T-cell (primary cell): ENCODE measurements at regions not wholly inside any gene's neighbourhood (a gene's known extent, or its start where the extent isn't known, plus 50 kb on each side); places are given as distances from the start of the nearest gene placed in this dataset.
"Not testable (repeated sequence)": the region's sequence is repeated elsewhere in the genome, so short reads cannot be mapped to it uniquely, and the experiment has no call there.

ENCODE experiments used
- ATAC-seq, 4 experiments: fragments of 200-7000 bp in 3 of 4; fragments of 150-1000 bp in 1 of 4; cut with Tn5 transposase; replicated peaks in 1 of 4; 1 replicate in 3 of 4; 2 replicates in 1 of 4; pipeline ENCODE4 v1.10.0; 2021; ENCODE audit warnings: moderate library complexity in 3 of 4, mild to moderate bottlenecking in 2 of 4, moderate number of reproducible peaks in 1 of 4
- CTCF ChIA-PET, 2 donors: fragments of 300-600 bp; sonication (Branson Sonifier 250); formaldehyde crosslinking; loops; one replicate each; lab custom pipeline; 2022; ENCODE audit warnings: antibody characterized with exemption in 2 of 2; lab: Charles Lee
- POLR2A ChIA-PET, 2 donors: fragments of 300-600 bp; sonication (Branson Sonifier 250); formaldehyde crosslinking; loops; one replicate each; lab custom pipeline; 2022; ENCODE audit warnings: antibody characterized with exemption in 2 of 2; lab: Charles Lee
- DNase-seq, 35 experiments: peaks; one replicate each; pipeline versions ENCODE4 v3.0.0 to v3.0.0-alpha.2; 2013 to 2023
- H3K27ac ChIP-seq: one replicate; pipeline ENCODE4 v1.5.1; 2013; ENCODE audit warnings: low read length
- H3K27me3 ChIP-seq, 2 experiments: replicated peaks in 1 of 2; 1 replicate in 1 of 2; 2 replicates in 1 of 2; pipeline versions ENCODE4 v1.6.1 to v1.7.0; 2013; ENCODE audit warnings: low read length in 1 of 2, mixed read lengths in 1 of 2; ENCODE audit not compliant: control insufficient read depth in 2 of 2, insufficient read depth in 2 of 2; ENCODE audit errors: extremely low read depth in 1 of 2
- H3K36me3 ChIP-seq, 2 donors: 1 replicate in 1 of 2; 2 replicates in 1 of 2; pipeline versions ENCODE4 v1.6.1 to v1.7.0; 2013; ENCODE audit warnings: low read length in 1 of 2; ENCODE audit not compliant: control insufficient read depth in 2 of 2, insufficient read depth in 1 of 2; ENCODE audit errors: extremely low read depth in 1 of 2
- H3K4me1 ChIP-seq, 2 experiments: 1 replicate in 1 of 2; 2 replicates in 1 of 2; pipeline versions ENCODE4 v1.6.1 to v1.7.0; 2013; ENCODE audit warnings: low read length in 2 of 2, mixed read lengths in 1 of 2; ENCODE audit not compliant: insufficient read depth in 2 of 2, control insufficient read depth in 1 of 2; ENCODE audit errors: extremely low read depth in 1 of 2
- H3K4me3 ChIP-seq, 2 donors: 1 replicate in 1 of 2; 2 replicates in 1 of 2; pipeline versions ENCODE4 v1.5.1 to v1.7.0; 2013; ENCODE audit warnings: mild to moderate bottlenecking in 2 of 2, low read length in 1 of 2, moderate library complexity in 1 of 2; ENCODE audit not compliant: control insufficient read depth in 1 of 2; ENCODE audit errors: extremely low read depth in 1 of 2
- H3K9me3 ChIP-seq: 2 replicates; pipeline ENCODE4 v1.7.0; 2013
- H3K27ac Mint-ChIP-seq, 2 donors: one replicate each; pipeline ENCODE4 v1.8.0; 2020 to 2021; ENCODE audit warnings: mild to moderate bottlenecking in 2 of 2, mixed read lengths in 2 of 2
- H3K27me3 Mint-ChIP-seq, 2 donors: one replicate each; pipeline ENCODE4 v1.8.0; 2021 to 2022; ENCODE audit warnings: mixed read lengths in 2 of 2
- H3K36me3 Mint-ChIP-seq: one replicate; pipeline ENCODE4 v1.8.0; 2021; ENCODE audit warnings: mixed read lengths
- H3K4me1 Mint-ChIP-seq, 3 donors: one replicate each; pipeline ENCODE4 v1.8.0; 2020 to 2022; ENCODE audit warnings: mixed read lengths in 3 of 3, mild to moderate bottlenecking in 1 of 3
- H3K4me3 Mint-ChIP-seq, 3 donors: one replicate each; pipeline ENCODE4 v1.8.0; 2020 to 2022; ENCODE audit warnings: mild to moderate bottlenecking in 3 of 3, mixed read lengths in 3 of 3, moderate library complexity in 3 of 3
- H3K9me3 Mint-ChIP-seq, 3 donors: one replicate each; pipeline ENCODE4 v1.8.0; 2020 to 2022; ENCODE audit warnings: mixed read lengths in 3 of 3
- WGBS: methylation state at CpG from one replicate; pipeline ENCODE4 v1.1.5; 2013; ENCODE audit warnings: missing lambda C conversion rate; ENCODE audit not compliant: insufficient coverage; 5-methylcytosine and 5-hydroxymethylcytosine counted together

GRCh38 chr17:64781810-64782555 lies 119.9 kb upstream of the SMURF2 start:
- Mint-ChIP-seq H3K36me3 (peaks cover 14% of the 10 kb centered on the region), H3K4me1 (peaks cover 12 to 28% (median 26%) of the 10 kb centered on the region in 3 donors), H3K9me3 (no peaks in the 10 kb centered on the region), H3K4me3 (peak overlapping the region; percentile 51 to 67 (median 65)), H3K27me3 (peaks cover 0 to 1% of the 10 kb centered on the region in 2 donors), H3K27ac (peak overlapping the region; percentile 25 to 76)
- H3K4me1 ChIP-seq = peaks cover 17 to 47% of the 10 kb centered on the region in 2 experiments
- peaks cover 2 to 32% of the 10 kb centered on the region in 2 experiments for H3K27me3 ChIP-seq
- no peaks in the 10 kb centered on the region for H3K9me3 ChIP-seq
- ATAC-seq (no peak), DNase-seq (no peak)
- no peak overlapping the region for H3K4me3 ChIP-seq
- ChIA-PET POLR2A (no interaction called here), CTCF (interaction anchor here in 1 of 2 donors (0.6 kb wide), 1 partner anchor 45 kb away, joined by 8 read pairs; no protein-coding TSS in a partner anchor)
- peaks cover 0 to 13% of the 10 kb centered on the region in 2 donors for H3K36me3 ChIP-seq
- no peak overlapping the region for H3K27ac ChIP-seq
- WGBS = 84% methylated on average over 9 of the region's 17 CpGs

- H3K27me3 Mint-ChIP-seq = peaks cover 0 to 1% of the 10 kb centered on the region in 2 donors
- Histone ChIP-seq H3K4me3 (peak overlapping the region; percentile 69 to 82), H3K36me3 (peaks cover 0 to 11% of the 10 kb centered on the region in 2 donors), H3K4me1 (peaks cover 17 to 54% of the 10 kb centered on the region in 2 experiments), H3K27ac (peak overlapping the region; percentile 26), H3K27me3 (peaks cover 2 to 32% of the 10 kb centered on the region in 2 experiments), H3K9me3 (no peaks in the 10 kb centered on the region)
- WGBS = under 1% methylated on average over 51 of the region's 69 CpGs
- no peaks in the 10 kb centered on the region for H3K9me3 Mint-ChIP-seq
- ATAC-seq = peak; percentile 28 to 54 (median 43)
- H3K36me3 Mint-ChIP-seq = peaks cover 10% of the 10 kb centered on the region
- no peak overlapping the region for H3K27ac Mint-ChIP-seq
- peak in 31 of 35 experiments; percentile 26 to 66 (median 45) for DNase-seq
- CTCF ChIA-PET = no interaction called here
- POLR2A ChIA-PET = no interaction called here
- peak overlapping the region; percentile 67 to 77 (median 70) for H3K4me3 Mint-ChIP-seq
- peaks cover 12 to 32% (median 30%) of the 10 kb centered on the region in 3 donors for H3K4me1 Mint-ChIP-seq
These were observed 119.1 kb upstream of the SMURF2 start for GRCh38 chr17:64781014-64781756.

- Mint-ChIP-seq H3K4me1 (peaks cover 12 to 35% (median 30%) of the 10 kb centered on the region in 3 donors), H3K4me3 (peak overlapping the region; percentile 67 to 77 (median 70)), H3K27ac (peak overlapping the region in 1 of 2 donors; percentile 36), H3K27me3 (peaks cover 0 to 1% of the 10 kb centered on the region in 2 donors), H3K9me3 (no peaks in the 10 kb centered on the region), H3K36me3 (peaks cover 4% of the 10 kb centered on the region)
- ATAC-seq (peak; percentile 65 to 84 (median 69)), DNase-seq (peak in 34 of 35 experiments; percentile 47 to 86 (median 70))
- Histone ChIP-seq H3K27ac (peak overlapping the region; percentile 26), H3K27me3 (peaks cover 2 to 32% of the 10 kb centered on the region in 2 experiments), H3K4me3 (peak overlapping the region; percentile 69 to 82), H3K9me3 (no peaks in the 10 kb centered on the region), H3K36me3 (peaks cover 0 to 5% of the 10 kb centered on the region in 2 donors), H3K4me1 (peaks cover 17 to 55% of the 10 kb centered on the region in 2 experiments)
- ChIA-PET POLR2A (no interaction called here), CTCF (no interaction called here)
- WGBS = 7% methylated on average over 52 of the region's 69 CpGs
These were observed 118.2 kb upstream of the SMURF2 start for GRCh38 chr17:64780096-64781013.

- H3K4me1 Mint-ChIP-seq = peaks cover 12 to 38% (median 30%) of the 10 kb centered on the region in 3 donors
- Histone ChIP-seq H3K27ac (no peak overlapping the region), H3K9me3 (no peaks in the 10 kb centered on the region), H3K36me3 (no peaks in the 10 kb centered on the region), H3K4me3 (peak overlapping the region; percentile 49 to 69), H3K4me1 (peaks cover 17 to 55% of the 10 kb centered on the region in 2 experiments), H3K27me3 (peaks cover 2 to 32% of the 10 kb centered on the region in 2 experiments)
- H3K27me3 Mint-ChIP-seq = peaks cover 0 to 1% of the 10 kb centered on the region in 2 donors
- no peaks in the 10 kb centered on the region for H3K36me3 Mint-ChIP-seq
- DNase-seq (peak in 1 of 35 experiments; percentile 24), ATAC-seq (no peak)
- ChIA-PET POLR2A (no interaction called here), CTCF (no interaction called here)
- H3K27ac Mint-ChIP-seq = peak overlapping the region in 1 of 2 donors; percentile 36
- WGBS = 77% methylated on average over 21 of the region's 43 CpGs
- H3K4me3 Mint-ChIP-seq = peak overlapping the region; percentile 53 to 70 (median 67)
- no peaks in the 10 kb centered on the region for H3K9me3 Mint-ChIP-seq
These were observed 117.4 kb upstream of the SMURF2 start for GRCh38 chr17:64779376-64780095.

- H3K9me3 ChIP-seq, CTCF ChIA-PET, H3K36me3 Mint-ChIP-seq, H3K27me3 Mint-ChIP-seq, DNase-seq, H3K36me3 ChIP-seq, H3K27ac Mint-ChIP-seq, POLR2A ChIA-PET, H3K9me3 Mint-ChIP-seq, H3K27ac ChIP-seq, ATAC-seq: not testable (repeated sequence)
- peak overlapping the region; percentile 2 to 65 for H3K4me3 ChIP-seq
- peak overlapping the region; percentile 56 to 65 (median 61) for H3K4me3 Mint-ChIP-seq
- peaks cover 17 to 55% of the 10 kb centered on the region in 2 experiments for H3K4me1 ChIP-seq
- peaks cover 2 to 32% of the 10 kb centered on the region in 2 experiments for H3K27me3 ChIP-seq
- H3K4me1 Mint-ChIP-seq = peaks cover 12 to 38% (median 30%) of the 10 kb centered on the region in 3 donors
- 60% methylated on average over 3 of the region's 13 CpGs for WGBS
These were observed 116.9 kb upstream of the SMURF2 start for GRCh38 chr17:64779098-64779375.
